GM21447 (cell line): ENCODE measurements at regions not wholly inside any gene's neighbourhood (a gene's known extent, or its start where the extent isn't known, plus 50 kb on each side); places are given as distances from the start of the nearest gene placed in this dataset.
"Not testable (repeated sequence)": the region's sequence is repeated elsewhere in the genome, so short reads cannot be mapped to it uniquely, and the experiment has no call there.

ENCODE experiments used
- ATAC-seq: cut with Tn5 transposase; IDR thresholded peaks from one replicate; pipeline ENCODE4 v1.9.1; 2021; ENCODE audit not compliant: unreplicated experiment

- ATAC-seq = no peak
These were observed 388.7 kb downstream of the UTRN start for GRCh38 chr6:144673807-144674206.

- no peak for ATAC-seq
These were observed 390.2 kb downstream of the UTRN start for GRCh38 chr6:144675231-144675861.

DNA sequence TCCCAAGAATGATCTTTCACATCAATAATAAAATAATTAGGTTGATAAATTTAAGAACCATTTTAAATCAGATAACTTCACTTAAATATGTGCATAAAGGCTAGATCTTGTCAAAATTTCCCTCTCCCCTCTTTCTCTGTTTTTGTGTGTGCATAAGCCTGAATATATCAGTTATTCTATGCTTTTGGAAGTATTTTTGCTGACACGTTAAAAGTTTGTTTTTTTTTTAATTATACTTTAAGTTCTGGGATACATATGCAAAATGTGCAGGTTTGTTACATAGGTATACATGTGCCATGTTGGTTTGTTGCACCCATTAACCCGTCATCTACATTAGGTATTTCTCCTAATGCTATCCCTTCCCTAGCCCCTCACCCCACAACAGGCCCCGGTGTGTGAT is 391.2 kb downstream of the UTRN start:
- not testable (repeated sequence) for ATAC-seq

DNA sequence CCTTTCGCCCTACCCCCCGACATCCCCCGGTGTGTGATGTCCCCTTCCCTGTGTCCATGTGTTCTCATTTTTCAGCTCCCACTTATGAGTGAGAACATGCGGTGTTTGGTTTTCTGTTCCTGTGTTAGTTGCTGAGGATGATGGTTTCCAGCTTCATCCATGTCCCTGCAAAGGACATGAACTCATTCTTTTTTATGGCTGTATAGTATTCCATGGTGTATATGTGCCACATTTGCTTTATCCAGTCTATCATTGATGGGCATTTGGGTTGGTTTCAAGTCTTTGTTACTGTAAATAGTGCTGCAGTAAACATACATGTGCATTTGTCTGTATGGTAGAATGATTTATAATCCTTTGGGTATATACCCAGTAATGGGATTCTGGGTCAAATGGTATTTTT is 392.1 kb downstream of the UTRN start:
- ATAC-seq = not testable (repeated sequence)

GRCh38 chr6:144678844-144679243 is 393.7 kb downstream of the UTRN start:
- ATAC-seq = no peak

DNA sequence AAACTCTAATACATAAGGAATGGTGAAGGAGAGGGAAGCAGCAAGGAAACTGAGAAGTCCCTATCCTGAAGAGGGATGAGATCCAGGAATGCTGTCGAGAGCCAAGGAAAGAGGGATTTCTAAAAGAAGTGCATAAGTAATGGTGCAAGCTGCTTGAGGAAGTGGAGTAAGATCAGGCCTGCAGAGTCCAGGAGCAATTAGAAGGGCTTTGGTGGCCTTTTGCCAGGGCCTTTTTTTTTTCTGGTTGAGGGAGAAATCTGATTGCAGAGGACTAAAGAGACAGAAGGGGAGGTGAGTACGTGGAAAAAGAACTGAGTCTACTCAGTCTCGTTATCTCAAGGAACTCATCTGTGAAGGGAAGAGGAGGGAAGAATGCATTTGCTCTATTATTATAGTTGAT is 396.2 kb downstream of the UTRN start:
- ATAC-seq = no peak

GRCh38 chr6:144683216-144684070 is 398.3 kb downstream of the UTRN start:
- no peak for ATAC-seq

- no peak for ATAC-seq
These were observed 403.6 kb downstream of the UTRN start for GRCh38 chr6:144688713-144689112.

DNA sequence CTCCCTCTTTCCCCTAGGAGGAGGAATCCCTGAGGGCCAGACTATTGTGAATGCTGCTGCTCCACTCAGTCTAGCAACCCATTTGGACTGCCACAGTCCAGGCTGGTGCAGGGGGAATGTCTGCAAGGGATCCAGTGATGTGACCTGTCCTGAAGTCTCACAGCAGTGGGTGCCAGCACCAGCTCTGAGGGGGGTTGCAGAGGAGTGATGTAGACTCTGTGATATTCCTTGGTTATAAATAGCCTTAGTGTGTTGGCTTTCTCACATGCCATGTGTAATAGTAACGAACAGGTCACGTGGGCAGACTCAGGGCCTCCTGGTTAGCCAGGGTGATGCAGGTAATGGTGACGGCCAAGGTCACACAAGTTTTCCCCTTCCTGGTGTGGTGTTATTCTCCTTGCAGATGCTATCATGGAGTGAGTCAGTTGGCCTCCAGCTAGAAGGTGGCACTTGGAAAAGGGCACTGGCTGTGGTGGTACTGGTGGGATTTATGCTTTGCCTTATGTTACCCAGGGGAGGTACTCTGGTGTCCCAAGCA is 404.4 kb downstream of the UTRN start:
- no peak for ATAC-seq

- ATAC-seq = no peak
These were observed 405.0 kb downstream of the UTRN start for GRCh38 chr6:144690133-144690532.

GRCh38 chr6:144690666-144691065 is 405.5 kb downstream of the UTRN start:
- no peak for ATAC-seq

- not testable (repeated sequence) for ATAC-seq
These were observed 406.9 kb downstream of the UTRN start for GRCh38 chr6:144692050-144692449.

GRCh38 chr6:144695858-144696533 is 410.9 kb downstream of the UTRN start:
- no peak for ATAC-seq

GRCh38 chr6:144696610-144697368 is 411.7 kb downstream of the UTRN start:
- no peak for ATAC-seq

DNA sequence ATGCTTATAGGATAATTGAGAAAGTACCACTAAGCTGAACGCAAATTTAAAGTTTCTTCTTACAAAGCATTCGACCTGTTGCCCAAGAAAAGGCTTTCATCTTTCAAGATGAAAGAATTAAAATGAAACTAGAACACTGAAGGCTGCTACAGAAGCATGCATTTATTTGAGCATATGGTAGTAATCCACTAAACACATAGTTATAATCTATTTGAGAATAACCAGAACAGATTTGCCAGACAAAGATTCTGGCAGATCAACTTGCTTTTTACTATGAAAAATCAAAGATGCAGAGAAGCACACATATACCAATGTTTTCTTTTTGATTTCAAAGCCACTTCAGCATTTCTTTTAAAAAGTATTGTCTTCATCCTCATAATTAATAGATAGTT is 412.2 kb downstream of the UTRN start:
- ATAC-seq = no peak

DNA sequence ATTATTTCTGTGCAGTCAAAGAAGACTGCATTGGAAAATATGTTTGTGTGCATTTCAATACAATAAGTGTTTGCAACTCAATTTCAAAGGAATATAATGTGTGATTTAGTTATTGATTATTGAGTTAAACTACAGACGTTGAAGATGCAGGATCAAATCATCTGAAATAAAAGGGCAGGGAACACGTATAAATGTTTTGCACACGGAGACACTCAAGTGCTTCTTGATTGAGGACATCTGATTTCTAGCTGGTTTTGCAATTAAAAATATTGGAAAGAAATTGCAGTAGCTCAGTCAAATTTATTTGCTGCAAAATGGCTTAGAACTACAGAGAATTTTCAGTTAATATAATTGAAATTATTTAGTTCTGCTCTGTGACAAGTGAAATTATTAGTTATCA is 412.7 kb downstream of the UTRN start:
- no peak for ATAC-seq

DNA sequence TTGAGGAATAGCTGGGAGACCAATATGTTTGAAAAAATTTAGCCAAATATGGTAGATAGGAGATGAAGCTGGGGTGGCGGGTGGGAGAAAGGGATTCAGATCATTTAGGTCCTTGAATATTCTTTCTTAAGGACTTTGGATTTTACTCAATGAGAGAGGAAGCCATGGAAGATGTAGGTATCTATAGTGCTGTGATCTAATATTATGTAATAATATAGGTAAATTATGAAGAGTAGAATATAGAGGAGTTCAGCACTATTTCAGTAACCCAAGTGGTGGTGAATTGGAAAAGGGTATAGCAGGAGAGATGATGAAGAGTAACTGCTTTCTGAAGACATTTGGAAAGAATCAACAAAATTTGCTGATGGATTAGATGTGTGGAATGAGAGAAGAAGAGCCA is 417.6 kb downstream of the UTRN start:
- ATAC-seq = no peak

DNA sequence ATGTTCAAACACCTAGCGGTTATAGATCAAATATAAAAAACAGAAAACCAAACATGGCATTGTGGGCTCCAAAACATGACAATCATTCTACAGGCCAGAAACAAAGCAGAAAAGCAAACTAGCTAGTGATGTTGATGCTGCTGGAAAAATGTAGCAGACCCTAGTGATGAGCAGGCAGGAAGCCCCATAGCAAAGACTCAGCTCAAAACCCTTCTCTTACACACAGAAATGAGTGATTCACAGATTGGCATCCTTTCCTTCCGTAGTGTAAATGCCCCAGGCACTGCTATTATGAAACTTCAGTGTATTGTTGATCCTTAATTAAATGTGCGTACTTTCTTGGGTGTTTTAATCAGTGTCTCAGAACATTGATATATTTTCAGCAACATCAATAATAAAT is 425.1 kb downstream of the UTRN start:
- ATAC-seq = no peak

GRCh38 chr6:144711661-144712060 is 426.5 kb downstream of the UTRN start:
- no peak for ATAC-seq

DNA sequence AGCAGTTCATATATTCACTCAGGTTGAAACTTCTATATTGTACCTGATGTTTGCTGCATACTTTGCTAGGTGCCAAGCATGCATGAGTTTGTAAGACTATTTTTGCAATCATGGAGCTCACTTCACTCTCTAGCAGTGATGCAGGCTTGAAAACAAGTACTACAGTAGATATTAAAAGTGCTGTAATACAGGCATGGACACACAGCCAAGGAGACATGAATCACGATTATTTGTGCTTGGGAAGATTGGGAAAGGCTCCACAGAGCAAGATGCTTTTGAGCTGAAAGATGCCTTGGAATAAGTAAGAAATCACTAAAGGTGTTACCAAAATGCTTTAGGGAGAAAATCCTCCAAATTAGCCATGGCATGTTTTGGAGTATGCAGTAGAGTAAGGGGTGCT is 427.4 kb downstream of the UTRN start:
- ATAC-seq = no peak
